ENCODE measurements at regions not wholly inside any gene's neighbourhood (a gene's known extent, or its start where the extent isn't known, plus 50 kb on each side); places are given as distances from the start of the nearest gene placed in this dataset.

DNA sequence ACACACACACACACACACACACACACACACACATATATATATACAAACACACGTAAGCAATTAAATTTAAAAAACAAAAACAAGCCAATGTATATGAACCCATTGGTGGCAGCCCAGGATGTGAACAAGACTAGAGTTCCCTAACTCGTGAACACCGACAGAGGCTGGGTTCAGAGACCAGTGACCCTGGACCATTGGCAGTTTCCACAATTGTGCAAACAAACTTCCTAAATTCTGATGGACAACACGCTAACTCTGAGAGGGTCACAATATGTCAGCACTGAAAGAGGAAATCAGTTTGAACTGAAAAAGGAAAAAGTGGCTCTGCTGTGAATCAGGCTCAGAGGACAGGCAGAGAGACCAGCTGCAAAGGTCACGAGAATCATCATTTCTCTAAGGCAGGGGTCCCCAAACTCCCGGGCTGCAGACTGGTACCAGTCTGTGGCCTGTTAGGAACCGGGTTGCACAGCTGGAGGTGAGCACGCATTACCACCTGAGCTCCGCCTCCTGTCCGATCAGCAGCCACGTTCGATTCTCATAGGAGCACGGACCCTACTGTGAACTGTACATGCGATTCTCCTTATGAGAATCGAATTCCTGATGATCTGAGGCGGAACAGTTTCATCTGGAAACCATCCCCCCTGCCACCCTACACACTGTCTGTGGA, 50.5 kb upstream of the ERO1B start:
- TF ChIP-seq POLR2A (IDR thresholded peaks at IDR 0.05; ENCODE audit: low read length) (no peak), GATA1 (IDR thresholded peaks at IDR 0.05; ENCODE audit: low read depth, low read length) (no peak)
